ENCODE measurements at regions not wholly inside any gene's neighbourhood (a gene's known extent, or its start where the extent isn't known, plus 50 kb on each side); places are given as distances from the start of the nearest gene placed in this dataset.

DNA sequence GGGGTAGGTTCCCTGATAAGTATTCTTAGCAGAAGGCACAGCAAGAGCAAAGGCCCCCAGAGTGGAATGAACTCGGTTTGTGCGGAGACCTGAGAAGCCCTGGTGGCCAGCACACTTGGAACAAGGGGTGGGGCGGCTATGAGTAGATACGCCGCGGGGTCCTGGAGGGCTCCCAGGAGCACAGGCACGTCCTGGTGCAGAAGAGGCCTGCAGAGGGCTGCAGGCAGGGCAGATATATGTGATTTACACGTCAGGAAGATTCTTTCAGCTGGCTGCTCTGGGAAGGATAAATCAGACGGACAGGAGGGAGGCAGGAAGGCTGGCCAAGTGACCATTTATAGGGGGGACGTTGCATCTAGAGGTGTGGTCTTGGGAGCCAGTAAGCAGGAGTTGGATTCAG lies 70.2 kb upstream of the ATG10 start:
- CTCF ChIA-PET (ENCODE audit: unreplicated experiment) = no interaction called here

GRCh38 chr5:81899123-81899522 lies 72.7 kb upstream of the ATG10 start:
- Histone ChIP-seq H2AFZ (ENCODE audit: low read length) (no peak overlapping the region), H4K20me1 (ENCODE audit: insufficient read depth, low read length) (no peaks in the 10 kb centered on the region), H3K9me3 (ENCODE audit: low read length) (no peaks in the 10 kb centered on the region), H3K36me3 (ENCODE audit: insufficient read depth, low read length) (no peaks in the 10 kb centered on the region), H3K9me2 (ENCODE audit: insufficient read depth, low read length) (no peaks in the 10 kb centered on the region), H3K4me3 (ENCODE audit: low read depth, low read length, poor library complexity, severe bottlenecking) (no peak overlapping the region), H3K4me1 (ENCODE audit: insufficient read depth, low read length, poor library complexity, severe bottlenecking) (no peaks in the 10 kb centered on the region), H3K79me2 (ENCODE audit: insufficient read depth, low read depth, low read length) (no peaks in the 10 kb centered on the region), H3K4me2 (ENCODE audit: low read length) (no peak overlapping the region), H3K27ac (ENCODE audit: low read depth, low read length, poor library complexity, severe bottlenecking) (no peak overlapping the region)
- intact Hi-C loops (cut with micrococcal nuclease; ENCODE audit: unreplicated experiment) = no loop called here
- BruUV-seq (replicated peaks) = no TSS peak
- CTCF ChIA-PET (ENCODE audit: unreplicated experiment) = no interaction called here
- POLR2A ChIA-PET = no interaction called here
- no peak for DNase-seq (ENCODE audit: low spot score)
- TF ChIP-seq EZH2phosphoT487 (IDR thresholded peaks at IDR 0.05; ENCODE audit: borderline replicate concordance, low read depth, low read length) = no peak
- TF ChIP-seq, protein P1, sequence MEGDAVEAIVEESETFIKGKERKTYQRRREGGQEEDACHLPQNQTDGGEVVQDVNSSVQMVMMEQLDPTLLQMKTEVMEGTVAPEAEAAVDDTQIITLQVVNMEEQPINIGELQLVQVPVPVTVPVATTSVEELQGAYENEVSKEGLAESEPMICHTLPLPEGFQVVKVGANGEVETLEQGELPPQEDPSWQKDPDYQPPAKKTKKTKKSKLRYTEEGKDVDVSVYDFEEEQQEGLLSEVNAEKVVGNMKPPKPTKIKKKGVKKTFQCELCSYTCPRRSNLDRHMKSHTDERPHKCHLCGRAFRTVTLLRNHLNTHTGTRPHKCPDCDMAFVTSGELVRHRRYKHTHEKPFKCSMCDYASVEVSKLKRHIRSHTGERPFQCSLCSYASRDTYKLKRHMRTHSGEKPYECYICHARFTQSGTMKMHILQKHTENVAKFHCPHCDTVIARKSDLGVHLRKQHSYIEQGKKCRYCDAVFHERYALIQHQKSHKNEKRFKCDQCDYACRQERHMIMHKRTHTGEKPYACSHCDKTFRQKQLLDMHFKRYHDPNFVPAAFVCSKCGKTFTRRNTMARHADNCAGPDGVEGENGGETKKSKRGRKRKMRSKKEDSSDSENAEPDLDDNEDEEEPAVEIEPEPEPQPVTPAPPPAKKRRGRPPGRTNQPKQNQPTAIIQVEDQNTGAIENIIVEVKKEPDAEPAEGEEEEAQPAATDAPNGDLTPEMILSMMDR (conservative IDR thresholded peaks at IDR 0.05; ENCODE audit: low read length) = no peak

More for the DNA sequence above, 70.2 kb upstream of the ATG10 start:
- H3K9me3 ChIP-seq (ENCODE audit: low read length) = no peaks in the 10 kb centered on the region
- no peak overlapping the region for H3K4me2 ChIP-seq (ENCODE audit: low read length)
- no peak for DNase-seq (ENCODE audit: low spot score)
- TF ChIP-seq EZH2phosphoT487 (IDR thresholded peaks at IDR 0.05; ENCODE audit: borderline replicate concordance, low read depth, low read length) = no peak
- TF ChIP-seq, protein P1 (conservative IDR thresholded peaks at IDR 0.05; ENCODE audit: low read length) = no peak
- no peak overlapping the region for H3K4me3 ChIP-seq (ENCODE audit: low read depth, low read length, poor library complexity, severe bottlenecking)
- no peaks in the 10 kb centered on the region for H3K36me3 ChIP-seq (ENCODE audit: insufficient read depth, low read length)
- H2AFZ ChIP-seq (ENCODE audit: low read length) = no peak overlapping the region
- no peaks in the 10 kb centered on the region for H3K9me2 ChIP-seq (ENCODE audit: insufficient read depth, low read length)
- H4K20me1 ChIP-seq (ENCODE audit: insufficient read depth, low read length) = no peaks in the 10 kb centered on the region
- no peaks in the 10 kb centered on the region for H3K4me1 ChIP-seq (ENCODE audit: insufficient read depth, low read length, poor library complexity, severe bottlenecking)
- H3K27ac ChIP-seq (ENCODE audit: low read depth, low read length, poor library complexity, severe bottlenecking) = no peak overlapping the region
- POLR2A ChIA-PET = no interaction called here
- intact Hi-C loops (cut with micrococcal nuclease; ENCODE audit: unreplicated experiment) = no loop called here
- BruUV-seq (replicated peaks) = no TSS peak
- no peaks in the 10 kb centered on the region for H3K79me2 ChIP-seq (ENCODE audit: insufficient read depth, low read depth, low read length)

GRCh38 chr5:81898403-81898802 lies 73.4 kb upstream of the ATG10 start:
- Histone ChIP-seq H3K4me2 (ENCODE audit: low read length) (no peak overlapping the region), H3K36me3 (ENCODE audit: insufficient read depth, low read length) (no peaks in the 10 kb centered on the region), H3K4me3 (ENCODE audit: low read depth, low read length, poor library complexity, severe bottlenecking) (no peak overlapping the region), H3K79me2 (ENCODE audit: insufficient read depth, low read depth, low read length) (no peaks in the 10 kb centered on the region), H2AFZ (ENCODE audit: low read length) (no peak overlapping the region), H3K9me3 (ENCODE audit: low read length) (no peaks in the 10 kb centered on the region), H3K4me1 (ENCODE audit: insufficient read depth, low read length, poor library complexity, severe bottlenecking) (no peaks in the 10 kb centered on the region), H3K27ac (ENCODE audit: low read depth, low read length, poor library complexity, severe bottlenecking) (no peak overlapping the region), H4K20me1 (ENCODE audit: insufficient read depth, low read length) (no peaks in the 10 kb centered on the region), H3K9me2 (ENCODE audit: insufficient read depth, low read length) (no peaks in the 10 kb centered on the region)
- no peak for DNase-seq (ENCODE audit: low spot score)
- CTCF ChIA-PET (ENCODE audit: unreplicated experiment) = no interaction called here
- POLR2A ChIA-PET = no interaction called here
- TF ChIP-seq, protein P1 (conservative IDR thresholded peaks at IDR 0.05; ENCODE audit: low read length) = no peak
- no peak for TF ChIP-seq EZH2phosphoT487 (IDR thresholded peaks at IDR 0.05; ENCODE audit: borderline replicate concordance, low read depth, low read length)
- no TSS peak for BruUV-seq (replicated peaks)
- intact Hi-C loops (cut with micrococcal nuclease; ENCODE audit: unreplicated experiment) = no loop called here
